NCI-H510A (cell line): ENCODE measurements at regions not wholly inside any gene's neighbourhood (a gene's known extent, or its start where the extent isn't known, plus 50 kb on each side); places are given as distances from the start of the nearest gene placed in this dataset.

Source experiments
- DNase-seq: peaks from one replicate; lab custom pipeline; 2025; lab: John Stamatoyannopoulos, UW

GRCh38 chr16:79713609-79714309, 113.2 kb upstream of the MAF start:
- no peak for DNase-seq

GRCh38 chr16:79712276-79712675, 111.7 kb upstream of the MAF start:
- no peak for DNase-seq

GRCh38 chr16:79707876-79708275, 107.3 kb upstream of the MAF start:
- DNase-seq = no peak

GRCh38 chr16:79703066-79703465, 102.5 kb upstream of the MAF start:
- DNase-seq = no peak

- no peak for DNase-seq
Observed at GRCh38 chr16:79698341-79698753, 97.8 kb upstream of the MAF start.

- DNase-seq = no peak
Observed at GRCh38 chr16:79697562-79698112, 97.1 kb upstream of the MAF start.

GRCh38 chr16:79691007-79691406, 90.5 kb upstream of the MAF start:
- no peak for DNase-seq

GRCh38 chr16:79690159-79690558, 89.6 kb upstream of the MAF start:
- DNase-seq = no peak

- DNase-seq = no peak
Observed at GRCh38 chr16:79687249-79688130, 87.0 kb upstream of the MAF start.

GRCh38 chr16:79685871-79686270, 85.3 kb upstream of the MAF start:
- no peak for DNase-seq

- DNase-seq = no peak
Observed at GRCh38 chr16:79679334-79679733, 78.8 kb upstream of the MAF start.

GRCh38 chr16:79677799-79678530, 77.4 kb upstream of the MAF start:
- DNase-seq = no peak

- DNase-seq = no peak
Observed at GRCh38 chr16:79673635-79674034, 73.1 kb upstream of the MAF start.

- no peak for DNase-seq
Observed at GRCh38 chr16:79672524-79672923, 72.0 kb upstream of the MAF start.

GRCh38 chr16:79668502-79668901, 68.0 kb upstream of the MAF start:
- DNase-seq = no peak

GRCh38 chr16:79665970-79666369, 65.4 kb upstream of the MAF start:
- DNase-seq = no peak

- DNase-seq = no peak
Observed at GRCh38 chr16:79664407-79664806, 63.9 kb upstream of the MAF start.

- DNase-seq = no peak
Observed at GRCh38 chr16:79662669-79663313, 62.3 kb upstream of the MAF start.

- DNase-seq = no peak
Observed at GRCh38 chr16:79662122-79662521, 61.6 kb upstream of the MAF start.

GRCh38 chr16:79661578-79661977, 61.0 kb upstream of the MAF start:
- DNase-seq = no peak

GRCh38 chr16:79659344-79659743, 58.8 kb upstream of the MAF start:
- no peak for DNase-seq
